Mucosa of rectum (tissue), 2 donors: ENCODE measurements at regions not wholly inside any gene's neighbourhood (a gene's known extent, or its start where the extent isn't known, plus 50 kb on each side); places are given as distances from the start of the nearest gene placed in this dataset.

Experiments
- H3K27ac ChIP-seq, 2 donors: one replicate each; pipeline ENCODE4 v1.7.0; 2013; ENCODE audit warnings: inconsistent platforms in 2 of 2, low read depth in 2 of 2, low read length in 2 of 2
- H3K27me3 ChIP-seq, 2 donors: one replicate each; pipeline ENCODE4 v1.7.0; 2013; ENCODE audit warnings: low read length in 2 of 2; ENCODE audit not compliant: control insufficient read depth in 2 of 2, insufficient read depth in 2 of 2
- H3K36me3 ChIP-seq, 2 donors: one replicate each; pipeline ENCODE4 v1.7.0; 2013; ENCODE audit warnings: low read length in 2 of 2; ENCODE audit not compliant: control insufficient read depth in 2 of 2, insufficient read depth in 2 of 2
- H3K4me1 ChIP-seq, 2 donors: one replicate each; pipeline ENCODE4 v1.7.0; 2013; ENCODE audit warnings: low read length in 2 of 2, mild to moderate bottlenecking in 1 of 2; ENCODE audit not compliant: control insufficient read depth in 2 of 2, insufficient read depth in 2 of 2
- H3K4me3 ChIP-seq, 2 donors: one replicate each; pipeline ENCODE4 v1.7.0; 2013; ENCODE audit warnings: low read length in 2 of 2
- H3K9ac ChIP-seq, 2 donors: one replicate each; pipeline ENCODE4 v1.7.0; 2013; ENCODE audit warnings: low read length in 2 of 2, low read depth in 1 of 2, mild to moderate bottlenecking in 1 of 2
- H3K9me3 ChIP-seq, 2 donors: one replicate each; pipeline ENCODE4 v1.7.0; 2013; ENCODE audit warnings: low read length in 2 of 2; ENCODE audit not compliant: control insufficient read depth in 2 of 2
- donor health status: healthy.
- donor health status: Normal muscosa, but diverticular disease.

DNA sequence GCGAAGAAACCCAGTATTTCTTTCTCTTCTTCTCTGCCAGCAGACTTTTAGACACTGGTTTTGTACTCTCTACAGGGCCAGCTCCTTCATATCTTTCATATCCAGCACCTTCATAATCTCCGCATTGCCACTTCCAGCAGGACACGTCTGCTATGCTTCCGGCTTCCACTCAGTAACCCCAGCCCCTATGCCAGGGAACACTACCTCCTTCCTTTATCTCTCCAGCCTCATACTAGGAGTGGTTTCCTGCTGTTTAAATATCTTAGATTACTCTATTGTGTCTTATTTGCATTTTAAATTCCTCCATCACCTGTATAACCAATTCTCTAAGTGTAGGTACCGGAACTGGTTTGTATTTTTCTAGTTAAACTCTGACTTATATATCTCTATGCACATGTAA is 667.8 kb upstream of the ID4 start:
- H3K27ac ChIP-seq: no peak overlapping the region
- H3K36me3 ChIP-seq: no peaks in the 10 kb centered on the region
- no peak overlapping the region for H3K4me3 ChIP-seq
- no peaks in the 10 kb centered on the region for H3K4me1 ChIP-seq
- H3K9me3 ChIP-seq: no peaks in the 10 kb centered on the region
- no peaks in the 10 kb centered on the region for H3K27me3 ChIP-seq
- H3K9ac ChIP-seq: no peak overlapping the region

DNA sequence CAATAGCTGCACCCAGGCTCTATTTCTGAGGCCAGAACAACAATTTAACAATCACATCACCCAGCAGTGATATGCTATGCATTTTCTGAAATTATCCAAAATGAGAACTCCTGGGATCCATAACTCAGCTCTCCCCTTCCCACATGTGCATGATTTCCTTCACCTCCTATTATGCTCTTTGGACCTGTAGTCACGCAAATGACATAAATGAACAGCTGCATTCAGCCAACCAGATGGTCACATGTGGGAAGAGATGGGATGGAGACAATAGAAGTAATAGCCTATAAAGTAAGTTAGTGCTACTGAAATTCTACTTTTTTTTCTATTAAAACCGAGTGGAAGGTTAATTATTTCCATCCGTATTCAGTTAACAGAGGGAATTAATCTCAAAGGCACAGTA is 662.1 kb upstream of the ID4 start:
- Histone ChIP-seq H3K27ac (no peak overlapping the region), H3K9ac (no peak overlapping the region), H3K36me3 (no peaks in the 10 kb centered on the region), H3K4me1 (no peaks in the 10 kb centered on the region), H3K4me3 (no peak overlapping the region), H3K27me3 (no peaks in the 10 kb centered on the region), H3K9me3 (peaks cover 0 to 3% of the 10 kb centered on the region in 2 donors)

DNA sequence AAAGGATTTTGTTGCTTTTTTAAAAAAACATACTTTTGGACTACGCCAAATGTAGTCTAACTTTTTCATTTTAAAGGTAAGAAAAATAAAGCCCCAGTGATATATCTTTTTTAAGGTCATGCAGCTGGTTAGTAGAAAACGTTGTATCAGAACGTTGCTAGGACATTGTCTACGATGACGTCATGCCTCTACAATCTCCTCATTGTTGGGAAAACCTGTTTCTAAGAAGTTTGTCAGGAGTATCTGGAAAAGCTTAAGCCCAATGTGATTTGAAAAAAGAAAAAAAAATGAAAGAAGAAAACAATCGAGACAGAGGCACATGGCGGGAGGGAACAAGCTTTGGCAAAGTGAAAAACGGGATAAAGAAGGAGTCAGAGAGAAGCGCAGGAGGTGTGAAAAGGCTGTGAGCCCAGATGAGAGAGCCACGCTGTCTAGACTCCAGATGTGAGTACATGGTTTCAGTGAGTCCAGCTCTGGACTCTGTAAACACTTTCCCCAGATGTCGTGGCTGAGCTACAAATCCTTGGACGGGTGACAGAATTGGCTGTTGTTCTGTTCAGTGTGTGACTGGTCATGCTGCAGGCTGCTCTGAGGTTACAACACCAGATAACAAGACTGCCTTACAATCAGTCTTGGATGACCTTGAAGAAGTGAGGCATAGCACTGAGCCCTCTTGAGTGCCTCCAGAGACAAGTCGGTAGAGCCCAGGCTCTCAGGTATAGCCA is 656.7 kb upstream of the ID4 start:
- H3K4me1 ChIP-seq: no peaks in the 10 kb centered on the region
- H3K27me3 ChIP-seq: no peaks in the 10 kb centered on the region
- H3K36me3 ChIP-seq: no peaks in the 10 kb centered on the region
- H3K9ac ChIP-seq: no peak overlapping the region
- H3K27ac ChIP-seq: peak overlapping the region; percentile 4 to 27
- H3K4me3 ChIP-seq: no peak overlapping the region
- peaks cover 0 to 3% of the 10 kb centered on the region in 2 donors for H3K9me3 ChIP-seq

DNA sequence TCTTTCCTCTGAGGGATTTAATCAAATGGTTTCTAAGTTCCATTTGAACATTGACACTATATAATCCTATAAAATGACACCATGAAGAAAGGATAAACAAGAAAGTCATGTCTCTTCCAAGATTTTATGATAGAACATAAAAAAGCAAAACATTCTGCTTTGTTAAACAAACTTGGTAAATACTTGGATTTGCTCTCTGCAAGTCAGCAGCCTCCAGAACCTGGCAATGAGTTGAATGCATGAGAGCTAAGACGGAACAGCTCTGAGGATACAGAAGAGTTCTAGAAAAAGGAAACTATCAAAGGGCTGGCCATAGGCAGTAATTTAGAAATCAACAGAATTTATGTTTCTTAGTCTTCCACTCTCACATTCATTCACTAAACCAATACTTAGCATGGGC is 656.0 kb upstream of the ID4 start:
- Histone ChIP-seq H3K27ac (peak overlapping the region in 1 of 2 donors; percentile 4), H3K4me3 (no peak overlapping the region)

DNA sequence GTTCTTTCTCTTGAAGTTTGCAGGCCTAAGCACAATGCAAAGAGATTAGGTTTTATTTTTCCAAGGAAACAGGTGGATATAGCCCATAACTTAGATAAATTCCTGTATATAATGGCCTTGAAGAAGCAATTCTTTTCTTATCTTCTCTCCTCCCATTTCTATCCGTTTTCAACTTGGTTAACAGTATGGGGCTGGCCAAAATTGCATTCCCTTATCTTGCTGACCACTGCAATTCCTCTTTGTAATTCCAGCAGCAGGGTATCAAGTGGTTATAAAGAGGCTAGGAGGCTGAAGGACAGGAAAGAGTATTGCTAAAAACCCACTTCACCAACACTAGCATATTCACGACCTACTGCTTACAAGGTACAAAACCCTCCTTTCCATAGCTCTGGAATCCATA is 643.5 kb upstream of the ID4 start:
- H3K36me3 ChIP-seq: no peaks in the 10 kb centered on the region

More for the DNA sequence above, 656.0 kb upstream of the ID4 start:
- Histone ChIP-seq H3K36me3 (no peaks in the 10 kb centered on the region), H3K9me3 (peaks cover 0 to 3% of the 10 kb centered on the region in 2 donors), H3K9ac (no peak overlapping the region), H3K4me1 (no peaks in the 10 kb centered on the region), H3K27me3 (no peaks in the 10 kb centered on the region)

GRCh38 chr6:19204445-19204844 is 632.7 kb upstream of the ID4 start:
- Histone ChIP-seq H3K9ac (no peak overlapping the region), H3K9me3 (no peaks in the 10 kb centered on the region), H3K27me3 (no peaks in the 10 kb centered on the region), H3K4me3 (no peak overlapping the region), H3K36me3 (no peaks in the 10 kb centered on the region), H3K4me1 (no peaks in the 10 kb centered on the region), H3K27ac (no peak overlapping the region)

More for the DNA sequence above, 643.5 kb upstream of the ID4 start:
- H3K27me3 ChIP-seq: no peaks in the 10 kb centered on the region
- no peak overlapping the region for H3K9ac ChIP-seq
- no peak overlapping the region for H3K27ac ChIP-seq
- H3K9me3 ChIP-seq: no peaks in the 10 kb centered on the region
- H3K4me1 ChIP-seq: no peaks in the 10 kb centered on the region
- H3K4me3 ChIP-seq: no peak overlapping the region

- Histone ChIP-seq H3K27ac (no peak overlapping the region), H3K4me1 (no peaks in the 10 kb centered on the region), H3K4me3 (no peak overlapping the region), H3K9ac (no peak overlapping the region), H3K27me3 (no peaks in the 10 kb centered on the region), H3K9me3 (no peaks in the 10 kb centered on the region), H3K36me3 (no peaks in the 10 kb centered on the region)
These were observed 632.1 kb upstream of the ID4 start for GRCh38 chr6:19205076-19205475.

DNA sequence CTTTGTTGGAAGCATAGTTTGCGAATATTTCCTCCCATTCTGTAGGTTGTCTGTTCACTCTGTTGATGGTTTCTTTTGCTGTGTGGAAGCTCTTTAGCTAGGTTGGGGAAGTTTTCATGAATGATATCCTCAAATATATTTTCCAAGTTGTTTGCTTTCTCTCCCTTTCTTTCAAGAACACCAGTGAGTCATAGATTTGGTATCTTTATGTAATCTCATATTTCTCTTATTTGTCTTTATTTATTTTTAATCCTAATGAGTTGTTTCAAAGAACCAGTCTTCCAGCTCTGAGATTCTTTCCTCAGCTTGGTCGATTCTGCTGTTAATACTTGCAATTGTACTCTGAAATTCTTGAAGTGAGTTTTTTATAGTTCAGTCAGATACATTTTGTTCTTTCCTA is 628.0 kb upstream of the ID4 start:
- H3K4me1 ChIP-seq: no peaks in the 10 kb centered on the region
- H3K9ac ChIP-seq: no peak overlapping the region
- H3K4me3 ChIP-seq: no peak overlapping the region
- no peaks in the 10 kb centered on the region for H3K36me3 ChIP-seq
- H3K27ac ChIP-seq: no peak overlapping the region
- H3K9me3 ChIP-seq: no peaks in the 10 kb centered on the region
- no peaks in the 10 kb centered on the region for H3K27me3 ChIP-seq

GRCh38 chr6:19210849-19211590 is 626.1 kb upstream of the ID4 start:
- Histone ChIP-seq H3K9me3 (no peaks in the 10 kb centered on the region), H3K27me3 (no peaks in the 10 kb centered on the region), H3K27ac (no peak overlapping the region), H3K4me3 (no peak overlapping the region), H3K36me3 (no peaks in the 10 kb centered on the region), H3K9ac (no peak overlapping the region), H3K4me1 (no peaks in the 10 kb centered on the region)

- no peak overlapping the region for H3K9ac ChIP-seq
- no peaks in the 10 kb centered on the region for H3K36me3 ChIP-seq
- H3K4me1 ChIP-seq: no peaks in the 10 kb centered on the region
- H3K4me3 ChIP-seq: no peak overlapping the region
- no peaks in the 10 kb centered on the region for H3K9me3 ChIP-seq
- H3K27me3 ChIP-seq: no peaks in the 10 kb centered on the region
- no peak overlapping the region for H3K27ac ChIP-seq
These were observed 622.9 kb upstream of the ID4 start for GRCh38 chr6:19214231-19214630.
